Calu3 (cell line): ENCODE measurements at regions not wholly inside any gene's neighbourhood (a gene's known extent, or its start where the extent isn't known, plus 50 kb on each side); places are given as distances from the start of the nearest gene placed in this dataset.

ENCODE experiments used
- BruUV-seq: library from RNA; stranded (reverse); fragments of 400-500 nt; replicated peaks from 2 replicates; lab custom pipeline; 2021; lab: Mats Ljungman, UMichigan
- CTCF ChIA-PET: fragments of 300-600 bp; sonication (Branson Sonifier 250); formaldehyde crosslinking; loops from one replicate; lab custom pipeline; 2022; ENCODE audit warnings: antibody characterized with exemption; lab: Charles Lee
- DNase-seq: peaks from one replicate; pipeline ENCODE4 v3.0.0; 2022
- H3K27ac Mint-ChIP-seq: one replicate; pipeline ENCODE4 v1.8.0; 2022; ENCODE audit warnings: mixed read lengths; ENCODE audit not compliant: unreplicated experiment
- H3K27me3 Mint-ChIP-seq: one replicate; pipeline ENCODE4 v1.8.0; 2022; ENCODE audit warnings: mixed read lengths; ENCODE audit not compliant: unreplicated experiment
- H3K36me3 Mint-ChIP-seq: one replicate; pipeline ENCODE4 v1.8.0; 2022; ENCODE audit warnings: mild to moderate bottlenecking, moderate library complexity, mixed read lengths; ENCODE audit not compliant: insufficient read depth, unreplicated experiment
- H3K4me1 Mint-ChIP-seq: one replicate; pipeline ENCODE4 v1.8.0; 2022; ENCODE audit warnings: mild to moderate bottlenecking, low read depth, mixed read lengths; ENCODE audit not compliant: unreplicated experiment
- H3K4me3 Mint-ChIP-seq: one replicate; pipeline ENCODE4 v1.8.0; 2022; ENCODE audit warnings: mild to moderate bottlenecking, low read depth, moderate library complexity, mixed read lengths; ENCODE audit not compliant: unreplicated experiment
- H3K9me3 Mint-ChIP-seq: one replicate; pipeline ENCODE4 v1.8.0; 2022; ENCODE audit warnings: low read depth, mixed read lengths; ENCODE audit not compliant: unreplicated experiment
- intact Hi-C: fragments of 100-400 bp; cut with micrococcal nuclease; formaldehyde crosslinking; loops from one replicate; pipeline ENCODE4 v1.10.0; 2022; ENCODE audit not compliant: unreplicated experiment
- TF ChIP-seq, protein P1 (sequence below): fragments of 200-600 bp; IDR thresholded peaks from one replicate; pipeline ENCODE4 v1.8.0; 2022; ENCODE audit warnings: antibody characterized with exemption; ENCODE audit not compliant: unreplicated experiment

GRCh38 chr18:29664278-29665036, 1378.1 kb downstream of the DSC3 start:
- BruUV-seq = no TSS peak
- Mint-ChIP-seq H3K27me3 (no peaks in the 10 kb centered on the region), H3K9me3 (no peaks in the 10 kb centered on the region), H3K4me1 (no peaks in the 10 kb centered on the region), H3K4me3 (no peak overlapping the region), H3K36me3 (no peaks in the 10 kb centered on the region), H3K27ac (no peak overlapping the region)
- TF ChIP-seq, protein P1, sequence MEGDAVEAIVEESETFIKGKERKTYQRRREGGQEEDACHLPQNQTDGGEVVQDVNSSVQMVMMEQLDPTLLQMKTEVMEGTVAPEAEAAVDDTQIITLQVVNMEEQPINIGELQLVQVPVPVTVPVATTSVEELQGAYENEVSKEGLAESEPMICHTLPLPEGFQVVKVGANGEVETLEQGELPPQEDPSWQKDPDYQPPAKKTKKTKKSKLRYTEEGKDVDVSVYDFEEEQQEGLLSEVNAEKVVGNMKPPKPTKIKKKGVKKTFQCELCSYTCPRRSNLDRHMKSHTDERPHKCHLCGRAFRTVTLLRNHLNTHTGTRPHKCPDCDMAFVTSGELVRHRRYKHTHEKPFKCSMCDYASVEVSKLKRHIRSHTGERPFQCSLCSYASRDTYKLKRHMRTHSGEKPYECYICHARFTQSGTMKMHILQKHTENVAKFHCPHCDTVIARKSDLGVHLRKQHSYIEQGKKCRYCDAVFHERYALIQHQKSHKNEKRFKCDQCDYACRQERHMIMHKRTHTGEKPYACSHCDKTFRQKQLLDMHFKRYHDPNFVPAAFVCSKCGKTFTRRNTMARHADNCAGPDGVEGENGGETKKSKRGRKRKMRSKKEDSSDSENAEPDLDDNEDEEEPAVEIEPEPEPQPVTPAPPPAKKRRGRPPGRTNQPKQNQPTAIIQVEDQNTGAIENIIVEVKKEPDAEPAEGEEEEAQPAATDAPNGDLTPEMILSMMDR = no peak
- intact Hi-C loops = no loop called here
- no peak for DNase-seq
- CTCF ChIA-PET = no interaction called here

DNA sequence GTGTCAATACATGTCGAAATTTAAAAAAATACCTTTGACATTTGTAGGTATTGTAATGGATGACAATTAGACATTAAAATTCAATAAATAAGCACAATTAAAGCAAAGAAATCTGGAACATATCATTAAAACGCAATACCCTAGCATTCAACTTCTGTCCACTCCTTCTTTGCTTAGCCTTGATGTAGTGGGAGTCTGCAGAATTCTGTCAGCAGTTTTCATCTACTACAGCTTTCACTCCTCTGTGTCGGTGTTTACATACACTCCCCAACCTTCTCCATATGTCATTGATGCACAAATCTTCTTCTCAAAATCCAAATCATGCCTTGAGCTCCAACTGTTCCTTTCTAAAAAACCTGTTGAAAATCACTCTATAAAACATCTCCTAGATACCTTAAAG, 1380.6 kb downstream of the DSC3 start:
- no peak for DNase-seq
- Mint-ChIP-seq H3K27ac (no peak overlapping the region), H3K9me3 (no peaks in the 10 kb centered on the region), H3K4me3 (no peak overlapping the region), H3K4me1 (no peaks in the 10 kb centered on the region), H3K36me3 (no peaks in the 10 kb centered on the region), H3K27me3 (no peaks in the 10 kb centered on the region)
- CTCF ChIA-PET = no interaction called here
- TF ChIP-seq, protein P1 = no peak
- BruUV-seq = no TSS peak
- intact Hi-C loops = no loop called here

- no peak for DNase-seq
- CTCF ChIA-PET = no interaction called here
- H3K27ac Mint-ChIP-seq = no peak overlapping the region
- H3K4me1 Mint-ChIP-seq = no peaks in the 10 kb centered on the region
- intact Hi-C loops = no loop called here
- BruUV-seq = no TSS peak
- H3K4me3 Mint-ChIP-seq = no peak overlapping the region
- H3K27me3 Mint-ChIP-seq = no peaks in the 10 kb centered on the region
- TF ChIP-seq, protein P1 = no peak
- no peaks in the 10 kb centered on the region for H3K9me3 Mint-ChIP-seq
- H3K36me3 Mint-ChIP-seq = no peaks in the 10 kb centered on the region
Measured at GRCh38 chr18:29660777-29661176, 1381.8 kb downstream of the DSC3 start.

GRCh38 chr18:29653671-29654215, 1388.8 kb downstream of the DSC3 start:
- Mint-ChIP-seq H3K36me3 (no peaks in the 10 kb centered on the region), H3K4me1 (no peaks in the 10 kb centered on the region), H3K27ac (no peak overlapping the region), H3K4me3 (no peak overlapping the region), H3K9me3 (peaks cover 4% of the 10 kb centered on the region), H3K27me3 (no peaks in the 10 kb centered on the region)
- no peak for DNase-seq
- BruUV-seq = no TSS peak
- intact Hi-C loops = no loop called here
- TF ChIP-seq, protein P1 = no peak
- CTCF ChIA-PET = no interaction called here
